Epithelial cell of proximal tubule (primary cell): ENCODE measurements at regions not wholly inside any gene's neighbourhood (a gene's known extent, or its start where the extent isn't known, plus 50 kb on each side); places are given as distances from the start of the nearest gene placed in this dataset.
"Not testable (repeated sequence)": the region's sequence is repeated elsewhere in the genome, so short reads cannot be mapped to it uniquely, and the experiment has no call there.

Experiments
- DNase-seq: peaks from one replicate; pipeline ENCODE4 v3.0.0-alpha.2; 2011; ENCODE audit warnings: low read depth
- H3K4me3 ChIP-seq: 2 replicates; pipeline ENCODE4 v1.5.1; 2011; ENCODE audit warnings: low read depth, mild to moderate bottlenecking, low read length
- TF ChIP-seq, protein P1 (sequence below): conservative IDR thresholded peaks from 2 replicates; pipeline ENCODE4 v1.5.1; 2012; ENCODE audit warnings: low read depth, mild to moderate bottlenecking, low read length

DNA sequence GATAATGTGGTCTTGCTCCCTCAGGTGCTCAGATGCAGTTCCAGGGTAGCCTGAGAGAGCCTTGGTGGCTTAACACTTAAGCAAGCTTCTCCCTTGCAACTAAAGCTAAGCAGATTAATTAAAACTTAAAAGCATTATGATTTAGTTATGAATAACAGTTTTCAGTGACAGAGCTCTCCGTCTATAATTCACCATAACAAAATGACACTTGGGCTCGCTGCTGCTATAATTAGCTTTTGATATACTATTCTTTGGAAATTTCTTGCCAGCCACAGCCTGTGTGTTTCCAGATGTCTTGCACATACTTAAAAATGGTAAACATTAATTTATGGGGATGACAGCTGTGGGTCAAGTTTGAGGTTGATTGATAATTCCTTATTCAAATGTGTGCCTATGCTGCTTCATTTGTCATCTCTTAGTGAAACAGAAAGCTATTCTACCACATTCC is 380.5 kb downstream of the TFAP2B start:
- TF ChIP-seq, protein P1, sequence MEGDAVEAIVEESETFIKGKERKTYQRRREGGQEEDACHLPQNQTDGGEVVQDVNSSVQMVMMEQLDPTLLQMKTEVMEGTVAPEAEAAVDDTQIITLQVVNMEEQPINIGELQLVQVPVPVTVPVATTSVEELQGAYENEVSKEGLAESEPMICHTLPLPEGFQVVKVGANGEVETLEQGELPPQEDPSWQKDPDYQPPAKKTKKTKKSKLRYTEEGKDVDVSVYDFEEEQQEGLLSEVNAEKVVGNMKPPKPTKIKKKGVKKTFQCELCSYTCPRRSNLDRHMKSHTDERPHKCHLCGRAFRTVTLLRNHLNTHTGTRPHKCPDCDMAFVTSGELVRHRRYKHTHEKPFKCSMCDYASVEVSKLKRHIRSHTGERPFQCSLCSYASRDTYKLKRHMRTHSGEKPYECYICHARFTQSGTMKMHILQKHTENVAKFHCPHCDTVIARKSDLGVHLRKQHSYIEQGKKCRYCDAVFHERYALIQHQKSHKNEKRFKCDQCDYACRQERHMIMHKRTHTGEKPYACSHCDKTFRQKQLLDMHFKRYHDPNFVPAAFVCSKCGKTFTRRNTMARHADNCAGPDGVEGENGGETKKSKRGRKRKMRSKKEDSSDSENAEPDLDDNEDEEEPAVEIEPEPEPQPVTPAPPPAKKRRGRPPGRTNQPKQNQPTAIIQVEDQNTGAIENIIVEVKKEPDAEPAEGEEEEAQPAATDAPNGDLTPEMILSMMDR: no peak
- H3K4me3 ChIP-seq: no peak overlapping the region
- no peak for DNase-seq

DNA sequence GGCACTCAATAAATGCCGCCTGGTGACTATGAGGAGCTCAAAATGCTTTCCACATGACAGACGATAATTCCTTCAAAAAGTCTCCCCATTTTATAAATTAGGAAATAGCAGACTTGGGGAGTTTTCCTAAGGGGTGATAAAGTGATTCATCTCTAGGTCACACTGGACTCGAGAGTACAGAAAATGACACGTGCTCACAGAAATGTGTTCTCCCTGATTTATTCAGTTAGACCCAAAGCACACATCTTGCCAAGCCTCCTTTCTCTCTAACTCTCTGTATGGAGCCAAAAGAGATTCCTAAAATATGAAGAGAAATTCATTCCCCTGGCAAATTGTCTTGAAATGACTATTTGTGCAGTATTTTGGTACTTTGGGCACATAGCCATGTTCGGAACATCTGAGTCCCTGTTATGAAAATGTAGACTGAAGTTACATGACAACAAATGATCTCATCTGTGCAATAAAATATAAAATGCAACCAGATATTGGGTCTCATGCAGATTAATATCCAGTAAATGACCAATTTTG is 381.1 kb downstream of the TFAP2B start:
- DNase-seq: no peak
- H3K4me3 ChIP-seq: no peak overlapping the region
- TF ChIP-seq, protein P1: no peak

DNA sequence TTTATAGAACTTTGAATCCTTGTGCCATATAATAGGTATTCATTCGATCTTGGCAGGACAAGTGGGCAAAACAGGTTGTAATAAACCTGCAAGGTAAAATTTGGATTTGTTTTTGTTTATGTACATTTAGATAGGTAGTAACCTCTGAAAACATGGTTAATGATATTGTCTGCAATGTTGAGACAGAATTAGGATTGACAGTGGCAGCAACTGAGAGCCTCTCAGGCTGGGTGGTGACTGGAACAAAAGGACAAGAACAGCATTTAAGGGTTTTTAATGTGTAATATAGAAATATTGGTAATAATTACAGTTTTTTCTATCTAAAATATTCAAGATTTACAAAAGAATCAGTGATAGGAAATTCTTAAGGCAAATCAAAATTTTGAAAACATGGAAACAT is 382.0 kb downstream of the TFAP2B start:
- DNase-seq: no peak
- TF ChIP-seq, protein P1: no peak
- no peak overlapping the region for H3K4me3 ChIP-seq

DNA sequence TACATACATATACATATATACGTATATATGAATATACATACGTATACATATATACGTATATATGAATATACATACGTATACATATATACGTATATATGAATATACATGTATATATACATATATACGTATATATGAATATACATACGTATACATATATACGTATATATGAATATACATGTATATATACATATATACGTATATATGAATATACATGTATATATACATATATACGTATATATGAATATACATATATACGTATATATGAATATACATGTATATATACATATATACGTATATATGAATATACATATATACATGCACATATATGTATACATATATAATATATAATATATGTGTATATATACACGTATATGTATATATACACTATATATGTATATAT is 384.0 kb downstream of the TFAP2B start:
- not testable (repeated sequence) for DNase-seq, H3K4me3 ChIP-seq

DNA sequence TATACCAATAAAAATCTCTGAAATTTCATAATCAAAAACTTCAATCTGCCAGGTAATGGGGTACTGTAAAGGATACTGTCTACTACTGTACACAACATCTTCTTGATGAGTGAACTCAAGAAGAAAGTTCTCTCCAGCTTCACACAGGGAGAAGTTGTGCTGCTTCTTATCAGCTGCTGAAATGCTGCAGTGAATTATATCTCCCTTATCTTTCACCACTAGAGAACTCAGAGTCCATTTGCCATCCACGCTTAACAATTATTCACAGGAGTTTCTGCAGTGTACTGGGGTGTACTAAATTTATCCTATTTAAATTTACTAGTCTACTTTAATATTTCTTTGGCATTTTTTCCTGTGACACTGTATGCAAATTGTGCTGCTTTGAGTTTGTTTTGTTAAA is 384.8 kb downstream of the TFAP2B start:
- TF ChIP-seq, protein P1: no peak
- no peak overlapping the region for H3K4me3 ChIP-seq
- DNase-seq: no peak

DNA sequence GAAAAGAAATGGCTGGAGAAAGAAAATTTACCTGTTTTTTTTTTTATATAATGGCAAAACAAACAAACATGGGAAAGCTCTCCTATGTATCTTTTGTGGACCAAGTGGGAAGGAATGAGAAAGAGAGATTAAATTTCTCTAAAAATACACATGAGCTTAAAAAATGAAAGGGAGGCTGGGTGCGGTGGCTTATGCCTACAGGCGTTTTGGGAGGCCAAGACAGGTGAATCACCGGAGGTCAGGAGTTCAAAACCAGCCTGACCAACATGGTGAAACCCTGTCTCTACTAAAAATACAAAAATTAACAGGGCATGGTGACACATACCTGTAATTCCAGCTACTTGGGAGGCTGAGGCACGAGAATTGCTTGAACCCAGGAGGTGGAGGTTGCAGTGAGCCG is 388.0 kb downstream of the TFAP2B start:
- H3K4me3 ChIP-seq: not testable (repeated sequence)

DNA sequence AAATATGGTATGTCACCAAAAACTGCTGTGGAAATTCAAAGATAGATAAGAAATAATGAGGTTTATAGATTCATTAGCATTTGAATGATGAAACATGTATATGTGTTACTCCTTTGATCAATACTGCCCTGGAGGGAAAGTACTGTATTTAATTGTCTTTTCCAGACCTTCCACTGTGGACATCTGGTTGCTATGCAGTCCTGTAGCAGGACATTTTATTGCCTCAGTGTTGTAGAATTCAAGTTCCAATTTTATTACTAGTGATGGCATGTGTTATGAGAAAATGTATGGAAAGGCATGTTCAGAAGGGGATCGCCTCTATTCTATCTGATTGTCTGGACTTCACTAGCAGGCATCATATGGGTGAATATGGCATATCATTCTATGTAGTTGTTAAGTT is 391.0 kb downstream of the TFAP2B start:
- TF ChIP-seq, protein P1: no peak
- no peak overlapping the region for H3K4me3 ChIP-seq
- DNase-seq: no peak

More for the DNA sequence above, 388.0 kb downstream of the TFAP2B start:
- DNase-seq: not testable (repeated sequence)

DNA sequence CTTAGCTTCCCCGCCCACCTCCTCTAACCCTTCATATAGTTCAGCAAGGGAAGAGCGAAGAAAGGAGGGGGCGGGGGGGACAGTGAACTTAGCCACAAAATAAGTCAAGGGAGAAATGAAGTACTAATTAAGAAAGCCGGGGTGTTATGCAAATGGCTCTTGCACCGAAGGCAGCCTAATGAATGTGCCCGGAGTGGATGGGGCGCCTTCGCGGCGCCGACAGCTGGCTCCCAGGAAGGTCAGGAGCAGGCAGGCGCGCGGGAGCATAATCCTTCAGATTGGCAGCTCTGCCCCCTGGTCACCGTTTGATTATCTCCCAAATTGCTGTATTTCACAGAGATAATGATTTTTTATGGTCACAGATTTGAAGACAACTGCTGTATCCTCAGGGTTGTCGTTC is 395.1 kb downstream of the TFAP2B start:
- no peak for DNase-seq
- no peak overlapping the region for H3K4me3 ChIP-seq
- TF ChIP-seq, protein P1: no peak
